ENCODE measurements at regions not wholly inside any gene's neighbourhood (a gene's known extent, or its start where the extent isn't known, plus 50 kb on each side); places are given as distances from the start of the nearest gene placed in this dataset.
"Not testable (repeated sequence)": the region's sequence is repeated elsewhere in the genome, so short reads cannot be mapped to it uniquely, and the experiment has no call there.

GRCh38 chr3:191646242-191646641, 185.3 kb downstream of the PYDC2 start:
- H3K9me3 Mint-ChIP-seq (ENCODE audit: unreplicated experiment): peaks cover 43% of the 10 kb centered on the region
- peaks cover 13% of the 10 kb centered on the region for H3K4me1 Mint-ChIP-seq (ENCODE audit: low read depth, unreplicated experiment)
- Histone ChIP-seq H3K4me3 (ENCODE audit: low read depth, low read length) (no peak overlapping the region), H3K27me3 (replicated peaks; ENCODE audit: control insufficient read depth, insufficient read depth, low read length) (no peaks in the 10 kb centered on the region), H3K4me1 (peaks cover 20% of the 10 kb centered on the region), H3K36me3 (ENCODE audit: control insufficient read depth, insufficient read depth, low read length) (peaks cover 1% of the 10 kb centered on the region; the same call in 1 of the 2 replicates), H3K9me3 (peaks cover 12% of the 10 kb centered on the region)
- no peak overlapping the region for H3K4me3 Mint-ChIP-seq (ENCODE audit: unreplicated experiment)
- ChIA-PET CTCF (no interaction called here), POLR2A (no interaction called here)
- intact Hi-C loops (cut with micrococcal nuclease; ENCODE audit: unreplicated experiment): no loop called here
- no peak for DNase-seq
- H3K27me3 Mint-ChIP-seq (ENCODE audit: insufficient read depth, unreplicated experiment): no peaks in the 10 kb centered on the region
- BruUV-seq (replicated peaks): no TSS peak
- no peaks in the 10 kb centered on the region for H3K36me3 Mint-ChIP-seq (ENCODE audit: insufficient read depth, unreplicated experiment)
- H3K27ac Mint-ChIP-seq (ENCODE audit: unreplicated experiment): no peak overlapping the region
- TF ChIP-seq CTCF (IDR thresholded peaks at IDR 0.05; ENCODE audit: insufficient read depth in 1 of 2, low read depth in 1 of 2, low read length in 1 of 2, severe bottlenecking in 1 of 2, unreplicated experiment in 1 of 2): no peak

GRCh38 chr3:191648787-191649186, 187.8 kb downstream of the PYDC2 start:
- ChIA-PET CTCF (no interaction called here), POLR2A (no interaction called here)
- intact Hi-C loops (cut with micrococcal nuclease; ENCODE audit: unreplicated experiment): no loop called here
- no peak overlapping the region for H3K4me3 Mint-ChIP-seq (ENCODE audit: unreplicated experiment)
- TF ChIP-seq CTCF (IDR thresholded peaks at IDR 0.05; ENCODE audit: insufficient read depth in 1 of 2, low read depth in 1 of 2, low read length in 1 of 2, severe bottlenecking in 1 of 2, unreplicated experiment in 1 of 2): no peak
- peaks cover 20% of the 10 kb centered on the region for H3K4me1 ChIP-seq
- no peak for DNase-seq
- H3K9me3 ChIP-seq: peaks cover 12% of the 10 kb centered on the region
- H3K27ac Mint-ChIP-seq (ENCODE audit: unreplicated experiment): no peak overlapping the region
- H3K36me3 ChIP-seq (ENCODE audit: control insufficient read depth, insufficient read depth, low read length): peaks cover 1% of the 10 kb centered on the region; the same call in 1 of the 2 replicates
- H3K9me3 Mint-ChIP-seq (ENCODE audit: unreplicated experiment): peaks cover 51% of the 10 kb centered on the region
- no peaks in the 10 kb centered on the region for H3K27me3 ChIP-seq (replicated peaks; ENCODE audit: control insufficient read depth, insufficient read depth, low read length)
- no peak overlapping the region for H3K4me3 ChIP-seq (ENCODE audit: low read depth, low read length)
- no peaks in the 10 kb centered on the region for H3K36me3 Mint-ChIP-seq (ENCODE audit: insufficient read depth, unreplicated experiment)
- H3K27me3 Mint-ChIP-seq (ENCODE audit: insufficient read depth, unreplicated experiment): no peaks in the 10 kb centered on the region
- H3K4me1 Mint-ChIP-seq (ENCODE audit: low read depth, unreplicated experiment): peaks cover 13% of the 10 kb centered on the region
- no TSS peak for BruUV-seq (replicated peaks)

- POLR2A ChIA-PET: no interaction called here
- Histone ChIP-seq H3K9me3 (peaks cover 12% of the 10 kb centered on the region), H3K27me3 (replicated peaks; ENCODE audit: control insufficient read depth, insufficient read depth, low read length) (no peaks in the 10 kb centered on the region), H3K4me1 (peaks cover 20% of the 10 kb centered on the region), H3K4me3 (ENCODE audit: low read depth, low read length) (no peak overlapping the region), H3K36me3 (ENCODE audit: control insufficient read depth, insufficient read depth, low read length) (peaks cover 1% of the 10 kb centered on the region; the same call in 1 of the 2 replicates)
- H3K27me3 Mint-ChIP-seq (ENCODE audit: insufficient read depth, unreplicated experiment): no peaks in the 10 kb centered on the region
- H3K9me3 Mint-ChIP-seq (ENCODE audit: unreplicated experiment): peaks cover 49% of the 10 kb centered on the region
- DNase-seq: no peak
- no peak overlapping the region for H3K4me3 Mint-ChIP-seq (ENCODE audit: unreplicated experiment)
- CTCF ChIA-PET: no interaction called here
- no TSS peak for BruUV-seq (replicated peaks)
- H3K27ac Mint-ChIP-seq (ENCODE audit: unreplicated experiment): peak overlapping the region; percentile 14
- H3K4me1 Mint-ChIP-seq (ENCODE audit: low read depth, unreplicated experiment): peaks cover 13% of the 10 kb centered on the region
- H3K36me3 Mint-ChIP-seq (ENCODE audit: insufficient read depth, unreplicated experiment): no peaks in the 10 kb centered on the region
- intact Hi-C loops (cut with micrococcal nuclease; ENCODE audit: unreplicated experiment): no loop called here
- no peak for TF ChIP-seq CTCF (IDR thresholded peaks at IDR 0.05; ENCODE audit: insufficient read depth in 1 of 2, low read depth in 1 of 2, low read length in 1 of 2, severe bottlenecking in 1 of 2, unreplicated experiment in 1 of 2)
These were observed 188.7 kb downstream of the PYDC2 start for GRCh38 chr3:191649626-191650025.

GRCh38 chr3:191658781-191659419, 197.9 kb downstream of the PYDC2 start:
- H3K27me3 ChIP-seq (replicated peaks; ENCODE audit: control insufficient read depth, insufficient read depth, low read length); POLR2A ChIA-PET; intact Hi-C loops (cut with micrococcal nuclease; ENCODE audit: unreplicated experiment); H3K36me3 Mint-ChIP-seq (ENCODE audit: insufficient read depth, unreplicated experiment); H3K27ac Mint-ChIP-seq (ENCODE audit: unreplicated experiment); H3K27me3 Mint-ChIP-seq (ENCODE audit: insufficient read depth, unreplicated experiment); H3K4me1 Mint-ChIP-seq (ENCODE audit: low read depth, unreplicated experiment); CTCF ChIA-PET; H3K36me3 ChIP-seq (ENCODE audit: control insufficient read depth, insufficient read depth, low read length); H3K4me1 ChIP-seq; DNase-seq; H3K4me3 ChIP-seq (ENCODE audit: low read depth, low read length); H3K4me3 Mint-ChIP-seq (ENCODE audit: unreplicated experiment); BruUV-seq (replicated peaks); H3K9me3 ChIP-seq: not testable (repeated sequence)
- H3K9me3 Mint-ChIP-seq (ENCODE audit: unreplicated experiment): peaks cover 24% of the 10 kb centered on the region

GRCh38 chr3:191662150-191662549, 201.2 kb downstream of the PYDC2 start:
- H3K9me3 Mint-ChIP-seq (ENCODE audit: unreplicated experiment); H3K4me1 ChIP-seq; H3K4me3 ChIP-seq (ENCODE audit: low read depth, low read length); POLR2A ChIA-PET; H3K27me3 ChIP-seq (replicated peaks; ENCODE audit: control insufficient read depth, insufficient read depth, low read length); H3K27ac Mint-ChIP-seq (ENCODE audit: unreplicated experiment); H3K9me3 ChIP-seq; intact Hi-C loops (cut with micrococcal nuclease; ENCODE audit: unreplicated experiment); H3K36me3 ChIP-seq (ENCODE audit: control insufficient read depth, insufficient read depth, low read length); BruUV-seq (replicated peaks); H3K27me3 Mint-ChIP-seq (ENCODE audit: insufficient read depth, unreplicated experiment); CTCF ChIA-PET; DNase-seq; H3K4me1 Mint-ChIP-seq (ENCODE audit: low read depth, unreplicated experiment); H3K36me3 Mint-ChIP-seq (ENCODE audit: insufficient read depth, unreplicated experiment); H3K4me3 Mint-ChIP-seq (ENCODE audit: unreplicated experiment): not testable (repeated sequence)
